ENCODE measurements at regions not wholly inside any gene's neighbourhood (a gene's known extent, or its start where the extent isn't known, plus 50 kb on each side); places are given as distances from the start of the nearest gene placed in this dataset.

DNA sequence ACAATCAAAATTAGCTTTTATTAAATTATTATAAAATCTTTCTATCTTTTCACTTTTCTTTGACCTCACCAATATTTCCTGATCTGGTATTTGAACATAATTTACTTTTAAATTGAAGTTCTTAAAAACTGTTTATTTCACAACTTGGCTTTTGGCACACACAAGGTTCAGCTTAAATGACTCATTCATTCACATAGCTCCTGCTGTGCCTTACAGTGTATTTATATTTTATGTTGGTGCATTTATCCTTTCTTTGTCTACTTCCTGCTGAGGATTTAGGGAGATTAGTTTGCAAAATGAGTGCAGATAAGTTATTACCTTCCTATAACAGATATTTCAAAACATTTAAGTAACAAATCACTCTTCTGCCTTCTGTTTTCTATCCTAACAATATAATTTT, 430.6 kb downstream of the DTHD1 start:
- H2BK15ac ChIP-seq (ENCODE audit: low read length): no peak overlapping the region
- no peak overlapping the region for H3K4ac ChIP-seq (ENCODE audit: low read length)
- H4K91ac ChIP-seq (ENCODE audit: low read depth, low read length, poor library complexity): no peak overlapping the region
- DNase-seq (ENCODE audit: low spot score): no peak
- no peak overlapping the region for H3K9ac ChIP-seq (ENCODE audit: low read depth, low read length, poor library complexity)
- no peak overlapping the region for H2BK12ac ChIP-seq (ENCODE audit: low read length)
- H2AK5ac ChIP-seq (ENCODE audit: low read depth, low read length): no peak overlapping the region
- no peak overlapping the region for H2BK5ac ChIP-seq (ENCODE audit: low read length)
- no peak overlapping the region for H2AFZ ChIP-seq (ENCODE audit: low read length)
- H3K4me2 ChIP-seq (ENCODE audit: insufficient read depth, low read length, poor library complexity, severe bottlenecking): no peak overlapping the region
- H3K18ac ChIP-seq (ENCODE audit: low read length): no peak overlapping the region
- H3K23ac ChIP-seq (ENCODE audit: low read depth, low read length, poor library complexity): no peak overlapping the region
- no peaks in the 10 kb centered on the region for H3K4me1 ChIP-seq (ENCODE audit: control insufficient read depth in 2 of 2, insufficient read depth in 1 of 2, low read depth in 1 of 2, low read length in 2 of 2)
- no peak overlapping the region for H3K27ac ChIP-seq (replicated peaks; ENCODE audit: low read length)
- no peak overlapping the region for H3K4me3 ChIP-seq (ENCODE audit: low read length in 2 of 2)
- H3K36me3 ChIP-seq (replicated peaks in 1 of 2; ENCODE audit: control insufficient read depth in 2 of 2, insufficient read depth in 2 of 2, low read length in 2 of 2): no peaks in the 10 kb centered on the region
- no peak overlapping the region for H4K8ac ChIP-seq (ENCODE audit: low read depth, low read length)
- no peak overlapping the region for H2BK120ac ChIP-seq (ENCODE audit: low read depth, low read length)
- H3K27me3 ChIP-seq (ENCODE audit: control insufficient read depth in 3 of 3, insufficient read depth in 3 of 3, low read depth in 1 of 3, low read length in 3 of 3): no peaks in the 10 kb centered on the region
- H3K79me1 ChIP-seq (ENCODE audit: low read depth, low read length): peaks cover 1% of the 10 kb centered on the region
- no peak overlapping the region for H3K14ac ChIP-seq (ENCODE audit: low read length)
- no peaks in the 10 kb centered on the region for H3K9me3 ChIP-seq (replicated peaks in 1 of 2; ENCODE audit: control insufficient read depth in 2 of 2, insufficient read depth in 1 of 2, low read depth in 1 of 2, low read length in 2 of 2)

DNA sequence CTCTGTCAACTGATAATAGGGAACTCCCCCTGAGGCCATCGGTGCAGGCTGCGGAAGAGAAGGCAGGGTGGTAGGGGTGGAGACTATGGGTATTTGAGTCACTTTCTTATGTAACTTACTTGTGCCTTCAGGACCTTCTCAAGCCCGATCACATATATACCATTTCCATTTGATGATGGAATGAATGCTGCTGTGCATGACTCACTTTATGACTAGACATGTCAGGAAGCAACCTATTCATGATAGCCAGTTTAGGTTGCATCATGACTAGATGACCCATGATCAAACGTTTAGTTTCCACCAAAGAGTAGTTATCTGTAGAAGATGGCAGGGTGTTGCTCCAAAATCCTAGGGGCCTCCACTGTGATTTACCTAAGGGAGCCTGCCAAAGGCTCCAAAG, 435.5 kb downstream of the DTHD1 start:
- Histone ChIP-seq H3K27me3 (ENCODE audit: control insufficient read depth in 3 of 3, insufficient read depth in 3 of 3, low read depth in 1 of 3, low read length in 3 of 3) (no peaks in the 10 kb centered on the region), H3K4ac (ENCODE audit: low read length) (no peak overlapping the region), H3K9ac (ENCODE audit: low read depth, low read length, poor library complexity) (no peak overlapping the region), H3K18ac (ENCODE audit: low read length) (no peak overlapping the region), H2BK12ac (ENCODE audit: low read length) (no peak overlapping the region), H2AK5ac (ENCODE audit: low read depth, low read length) (no peak overlapping the region), H2BK5ac (ENCODE audit: low read length) (no peak overlapping the region), H3K9me3 (replicated peaks in 1 of 2; ENCODE audit: control insufficient read depth in 2 of 2, insufficient read depth in 1 of 2, low read depth in 1 of 2, low read length in 2 of 2) (no peaks in the 10 kb centered on the region), H3K4me3 (ENCODE audit: low read length in 2 of 2) (no peak overlapping the region), H2AFZ (ENCODE audit: low read length) (no peak overlapping the region), H3K79me1 (ENCODE audit: low read depth, low read length) (peaks cover 1% of the 10 kb centered on the region), H3K27ac (replicated peaks; ENCODE audit: low read length) (no peak overlapping the region), H3K23ac (ENCODE audit: low read depth, low read length, poor library complexity) (no peak overlapping the region), H3K4me2 (ENCODE audit: insufficient read depth, low read length, poor library complexity, severe bottlenecking) (no peak overlapping the region), H4K8ac (ENCODE audit: low read depth, low read length) (no peak overlapping the region), H4K91ac (ENCODE audit: low read depth, low read length, poor library complexity) (no peak overlapping the region), H3K36me3 (replicated peaks in 1 of 2; ENCODE audit: control insufficient read depth in 2 of 2, insufficient read depth in 2 of 2, low read length in 2 of 2) (no peaks in the 10 kb centered on the region), H3K14ac (ENCODE audit: low read length) (no peak overlapping the region), H3K4me1 (ENCODE audit: control insufficient read depth in 2 of 2, insufficient read depth in 1 of 2, low read depth in 1 of 2, low read length in 2 of 2) (no peaks in the 10 kb centered on the region), H2BK15ac (ENCODE audit: low read length) (no peak overlapping the region), H2BK120ac (ENCODE audit: low read depth, low read length) (no peak overlapping the region)
- WGBS, 2 donors (ENCODE audit: extremely low coverage in 2 of 2, insufficient read length in 2 of 2, insufficient replicate concordance in 1 of 2): no CpG with 5 or more reads among the region's 4 CpGs
- no peak for DNase-seq (ENCODE audit: low spot score)

DNA sequence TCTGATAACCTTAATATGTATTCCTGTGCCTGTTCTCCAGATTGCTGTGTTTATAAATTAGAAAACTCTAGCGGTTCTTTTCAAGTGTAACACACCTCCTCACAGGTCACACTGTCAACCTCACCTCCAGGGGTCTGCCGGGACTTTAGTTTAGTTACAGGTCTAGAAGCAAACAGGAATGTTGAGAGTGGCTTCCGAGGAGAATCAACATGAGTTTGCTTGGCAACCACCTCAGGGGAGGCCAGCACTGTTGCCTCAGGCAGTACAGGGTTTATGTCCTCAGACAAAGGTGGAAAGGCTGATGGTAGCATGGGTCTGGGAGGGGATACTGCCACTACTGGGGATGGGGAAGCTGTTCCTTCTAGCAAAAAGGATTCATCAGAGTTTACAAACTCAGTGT, 438.0 kb downstream of the DTHD1 start:
- WGBS, 2 donors (ENCODE audit: extremely low coverage in 2 of 2, insufficient read length in 2 of 2, insufficient replicate concordance in 1 of 2): no CpG with 5 or more reads among the region's 3 CpGs
- H3K4me3 ChIP-seq (ENCODE audit: low read length in 2 of 2): no peak overlapping the region
- H3K4me1 ChIP-seq (ENCODE audit: control insufficient read depth in 2 of 2, insufficient read depth in 1 of 2, low read depth in 1 of 2, low read length in 2 of 2): no peaks in the 10 kb centered on the region
- H4K91ac ChIP-seq (ENCODE audit: low read depth, low read length, poor library complexity): no peak overlapping the region
- H3K14ac ChIP-seq (ENCODE audit: low read length): no peak overlapping the region
- no peak overlapping the region for H2BK120ac ChIP-seq (ENCODE audit: low read depth, low read length)
- no peaks in the 10 kb centered on the region for H3K9me3 ChIP-seq (replicated peaks in 1 of 2; ENCODE audit: control insufficient read depth in 2 of 2, insufficient read depth in 1 of 2, low read depth in 1 of 2, low read length in 2 of 2)
- H3K9ac ChIP-seq (ENCODE audit: low read depth, low read length, poor library complexity): no peak overlapping the region
- H3K36me3 ChIP-seq (replicated peaks in 1 of 2; ENCODE audit: control insufficient read depth in 2 of 2, insufficient read depth in 2 of 2, low read length in 2 of 2): no peaks in the 10 kb centered on the region
- H2BK12ac ChIP-seq (ENCODE audit: low read length): no peak overlapping the region
- H2BK15ac ChIP-seq (ENCODE audit: low read length): no peak overlapping the region
- no peak overlapping the region for H3K4ac ChIP-seq (ENCODE audit: low read length)
- H4K8ac ChIP-seq (ENCODE audit: low read depth, low read length): no peak overlapping the region
- H3K79me1 ChIP-seq (ENCODE audit: low read depth, low read length): peaks cover 1% of the 10 kb centered on the region
- H3K23ac ChIP-seq (ENCODE audit: low read depth, low read length, poor library complexity): no peak overlapping the region
- H3K27ac ChIP-seq (replicated peaks; ENCODE audit: low read length): no peak overlapping the region
- H3K4me2 ChIP-seq (ENCODE audit: insufficient read depth, low read length, poor library complexity, severe bottlenecking): no peak overlapping the region
- H3K27me3 ChIP-seq (ENCODE audit: control insufficient read depth in 3 of 3, insufficient read depth in 3 of 3, low read depth in 1 of 3, low read length in 3 of 3): no peaks in the 10 kb centered on the region
- no peak overlapping the region for H2AK5ac ChIP-seq (ENCODE audit: low read depth, low read length)
- no peak for DNase-seq (ENCODE audit: low spot score)
- H2BK5ac ChIP-seq (ENCODE audit: low read length): no peak overlapping the region
- no peak overlapping the region for H3K18ac ChIP-seq (ENCODE audit: low read length)
- no peak overlapping the region for H2AFZ ChIP-seq (ENCODE audit: low read length)

DNA sequence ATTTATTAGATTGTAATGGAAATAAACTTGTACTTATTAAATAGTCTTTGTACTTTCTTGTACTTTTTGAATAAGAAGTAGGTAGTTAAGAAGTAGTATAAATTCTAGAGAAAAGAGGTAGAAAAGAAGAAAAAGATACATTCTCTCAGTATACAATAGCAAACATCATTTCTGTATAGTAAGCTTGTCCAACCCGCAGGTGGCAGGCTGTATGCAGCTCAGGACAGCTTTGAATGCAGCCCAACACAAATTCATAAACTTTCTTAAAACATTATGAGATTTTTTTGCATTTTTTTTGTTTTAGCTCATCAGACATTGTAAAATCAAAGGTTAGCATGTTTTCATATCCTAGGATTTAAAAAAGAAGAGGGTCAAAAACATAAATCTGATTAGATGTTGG, 441.6 kb downstream of the DTHD1 start:
- no CpG with 5 or more reads among the region's 1 CpG for WGBS, 2 donors (ENCODE audit: extremely low coverage in 2 of 2, insufficient read length in 2 of 2, insufficient replicate concordance in 1 of 2)

More for the DNA sequence above, 441.6 kb downstream of the DTHD1 start:
- Histone ChIP-seq H2BK5ac (ENCODE audit: low read length) (no peak overlapping the region), H3K4me3 (ENCODE audit: low read length in 2 of 2) (no peak overlapping the region), H3K79me1 (ENCODE audit: low read depth, low read length) (no peaks in the 10 kb centered on the region), H3K4me1 (ENCODE audit: control insufficient read depth in 2 of 2, insufficient read depth in 1 of 2, low read depth in 1 of 2, low read length in 2 of 2) (no peaks in the 10 kb centered on the region), H3K27me3 (ENCODE audit: control insufficient read depth in 3 of 3, insufficient read depth in 3 of 3, low read depth in 1 of 3, low read length in 3 of 3) (no peaks in the 10 kb centered on the region), H2BK120ac (ENCODE audit: low read depth, low read length) (no peak overlapping the region), H3K4me2 (ENCODE audit: insufficient read depth, low read length, poor library complexity, severe bottlenecking) (no peak overlapping the region), H2AFZ (ENCODE audit: low read length) (no peak overlapping the region), H2BK12ac (ENCODE audit: low read length) (no peak overlapping the region), H3K9ac (ENCODE audit: low read depth, low read length, poor library complexity) (no peak overlapping the region), H2AK5ac (ENCODE audit: low read depth, low read length) (no peak overlapping the region), H3K14ac (ENCODE audit: low read length) (no peak overlapping the region), H4K91ac (ENCODE audit: low read depth, low read length, poor library complexity) (no peak overlapping the region), H3K4ac (ENCODE audit: low read length) (no peak overlapping the region), H4K8ac (ENCODE audit: low read depth, low read length) (no peak overlapping the region), H3K9me3 (replicated peaks in 1 of 2; ENCODE audit: control insufficient read depth in 2 of 2, insufficient read depth in 1 of 2, low read depth in 1 of 2, low read length in 2 of 2) (no peaks in the 10 kb centered on the region), H3K27ac (replicated peaks; ENCODE audit: low read length) (no peak overlapping the region), H2BK15ac (ENCODE audit: low read length) (no peak overlapping the region), H3K36me3 (replicated peaks in 1 of 2; ENCODE audit: control insufficient read depth in 2 of 2, insufficient read depth in 2 of 2, low read length in 2 of 2) (no peaks in the 10 kb centered on the region), H3K23ac (ENCODE audit: low read depth, low read length, poor library complexity) (no peak overlapping the region), H3K18ac (ENCODE audit: low read length) (no peak overlapping the region)
- DNase-seq (ENCODE audit: low spot score): no peak
